ENCODE measurements at regions not wholly inside any gene's neighbourhood (a gene's known extent, or its start where the extent isn't known, plus 50 kb on each side); places are given as distances from the start of the nearest gene placed in this dataset.
"Not testable (repeated sequence)": the region's sequence is repeated elsewhere in the genome, so short reads cannot be mapped to it uniquely, and the experiment has no call there.

DNA sequence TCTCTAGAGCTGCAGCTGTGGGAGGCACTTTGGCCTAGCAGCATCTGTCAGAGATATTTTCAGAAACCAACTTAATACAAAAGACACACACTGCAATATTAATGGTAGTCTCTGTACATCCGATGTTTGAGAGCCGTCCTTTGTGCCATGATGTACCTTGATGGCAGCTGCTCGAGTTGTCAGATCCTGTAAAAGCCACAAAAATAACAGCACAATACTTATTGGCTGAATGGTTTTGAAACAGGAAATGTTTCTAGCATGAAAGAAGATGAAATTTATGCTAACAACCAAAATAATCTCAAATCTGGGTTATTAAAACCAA, 445.5 kb upstream of the TBL1XR1 start:
- DNase-seq, result no peak

DNA sequence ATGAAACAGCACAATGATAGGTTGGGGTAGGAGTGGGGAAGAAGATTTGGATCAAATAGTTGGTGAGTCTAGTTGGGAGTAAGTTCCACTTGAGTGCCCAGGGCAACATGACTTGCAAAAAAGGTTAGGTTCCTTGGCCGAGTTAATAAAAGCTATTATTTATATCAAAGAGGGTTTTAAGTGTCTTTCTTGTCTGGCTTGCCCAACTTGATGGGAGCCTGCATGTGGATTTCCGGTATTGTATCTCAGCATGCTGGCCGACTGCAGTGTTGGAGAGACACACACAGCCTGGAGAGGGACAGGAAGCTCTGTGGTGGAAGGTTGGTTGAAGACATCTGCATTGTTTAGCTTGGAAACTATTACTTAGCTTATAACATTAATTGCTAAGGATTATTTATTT, 449.5 kb upstream of the TBL1XR1 start:
- DNase-seq, result no peak

DNA sequence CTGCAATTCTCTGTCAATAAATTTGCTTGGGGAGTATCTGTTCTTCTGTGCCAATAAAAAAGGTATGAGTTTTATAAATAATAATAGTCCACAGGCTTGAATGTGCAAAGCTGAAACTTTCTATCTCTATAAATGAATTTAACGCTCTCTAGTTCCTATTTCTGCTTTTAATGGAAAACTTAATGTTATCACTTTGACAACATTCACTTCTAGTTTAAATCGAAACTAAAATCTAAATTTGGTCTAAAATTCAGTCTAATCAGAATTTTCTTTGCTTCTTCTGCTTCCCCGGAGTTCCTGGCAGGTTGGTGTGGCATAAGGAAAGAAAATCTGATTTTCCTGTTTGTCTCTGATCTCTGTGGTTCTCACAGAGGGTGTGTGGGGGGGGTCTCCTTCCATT, 450.1 kb upstream of the TBL1XR1 start:
- no peak for DNase-seq

DNA sequence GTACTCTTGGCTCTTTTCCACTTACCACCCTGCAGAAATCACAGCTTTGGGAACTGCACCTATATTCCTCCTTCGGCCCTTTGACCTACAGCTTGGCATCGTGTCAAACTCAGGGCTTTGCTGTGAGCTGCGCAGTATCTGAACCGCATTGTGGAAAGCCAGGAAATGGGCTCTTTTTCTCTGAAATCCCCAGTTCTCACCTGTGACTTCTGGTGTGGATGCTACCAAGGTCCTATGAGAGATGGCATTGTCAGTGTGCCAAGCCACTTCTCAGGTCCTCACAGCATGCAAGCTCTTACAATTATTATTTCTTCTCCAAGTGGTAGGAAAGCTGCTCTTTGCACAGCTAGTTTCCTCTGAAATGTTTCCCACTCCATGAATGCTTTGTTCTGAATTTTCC, 450.6 kb upstream of the TBL1XR1 start:
- no peak for DNase-seq

DNA sequence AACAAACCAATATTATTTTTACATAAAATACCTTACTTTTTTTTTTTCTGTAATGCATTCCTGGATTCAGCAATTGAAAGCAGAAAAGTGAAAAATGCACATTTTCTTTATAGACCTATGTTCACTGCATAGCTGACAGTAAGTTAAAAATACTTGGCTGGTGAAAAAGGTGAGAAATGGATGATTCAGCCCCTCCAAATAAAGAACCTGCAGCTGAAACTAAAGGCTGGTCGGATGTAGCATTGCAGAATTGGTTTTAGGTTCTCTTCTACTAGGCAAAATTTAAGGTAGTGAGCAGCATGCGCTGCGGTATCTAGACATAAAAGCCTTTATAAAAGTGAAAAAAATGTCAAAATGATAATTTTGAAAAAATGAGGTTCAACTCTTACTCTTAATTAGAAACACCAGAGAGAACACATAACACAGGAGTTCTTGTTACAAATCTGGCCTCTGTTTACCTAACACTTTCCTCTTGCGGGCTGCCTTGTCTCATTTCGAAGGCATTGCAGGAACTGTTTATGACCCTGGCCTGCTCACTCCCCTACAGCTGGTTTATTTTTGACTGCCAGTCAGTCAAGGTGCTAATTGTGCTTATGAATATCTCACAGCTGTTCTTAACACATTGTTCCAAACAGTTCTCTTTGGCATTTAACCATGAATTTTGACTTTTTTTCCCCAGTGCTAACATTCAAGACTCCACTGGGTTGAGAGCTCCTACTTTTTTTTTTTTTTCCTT, 455.4 kb upstream of the TBL1XR1 start:
- no peak for DNase-seq

DNA sequence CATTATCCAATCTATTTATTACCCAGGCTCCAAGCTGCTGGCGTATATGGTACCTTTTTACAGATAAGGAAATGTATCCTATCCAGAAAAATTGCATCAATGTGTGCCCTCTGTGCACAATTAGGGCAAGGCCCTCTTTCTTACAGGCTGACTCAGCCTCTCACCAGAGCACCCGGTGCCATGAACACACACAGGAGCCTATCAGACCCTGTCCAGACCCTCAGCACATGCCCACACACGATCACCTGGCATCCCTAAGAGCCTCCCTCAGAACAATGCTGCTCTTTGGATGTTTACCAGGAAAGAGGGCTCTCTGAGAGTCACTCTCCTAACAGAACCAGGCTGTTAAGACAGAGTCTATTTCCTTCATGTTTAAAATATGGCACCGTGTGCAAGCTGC, 460.0 kb upstream of the TBL1XR1 start:
- no peak for DNase-seq

DNA sequence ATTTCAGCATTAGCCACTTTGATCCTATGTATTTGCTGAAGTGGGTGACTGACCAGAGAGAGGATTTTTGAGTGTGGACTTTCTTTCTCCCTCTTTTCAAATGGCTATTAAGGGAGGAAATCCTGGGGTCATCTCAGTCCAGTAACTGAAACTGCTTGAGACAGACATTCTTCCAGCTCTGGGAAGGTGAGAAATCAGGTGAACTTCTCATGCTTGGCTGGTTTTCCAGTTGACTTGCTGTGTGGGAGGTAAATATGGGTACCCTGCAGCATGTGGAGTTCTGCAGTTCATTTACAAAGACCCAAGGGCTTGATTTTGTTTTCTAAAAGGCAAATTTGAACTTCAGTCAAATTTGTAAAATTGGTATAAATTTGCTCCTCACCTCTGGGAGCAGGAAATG, 461.1 kb upstream of the TBL1XR1 start:
- no peak for DNase-seq

DNA sequence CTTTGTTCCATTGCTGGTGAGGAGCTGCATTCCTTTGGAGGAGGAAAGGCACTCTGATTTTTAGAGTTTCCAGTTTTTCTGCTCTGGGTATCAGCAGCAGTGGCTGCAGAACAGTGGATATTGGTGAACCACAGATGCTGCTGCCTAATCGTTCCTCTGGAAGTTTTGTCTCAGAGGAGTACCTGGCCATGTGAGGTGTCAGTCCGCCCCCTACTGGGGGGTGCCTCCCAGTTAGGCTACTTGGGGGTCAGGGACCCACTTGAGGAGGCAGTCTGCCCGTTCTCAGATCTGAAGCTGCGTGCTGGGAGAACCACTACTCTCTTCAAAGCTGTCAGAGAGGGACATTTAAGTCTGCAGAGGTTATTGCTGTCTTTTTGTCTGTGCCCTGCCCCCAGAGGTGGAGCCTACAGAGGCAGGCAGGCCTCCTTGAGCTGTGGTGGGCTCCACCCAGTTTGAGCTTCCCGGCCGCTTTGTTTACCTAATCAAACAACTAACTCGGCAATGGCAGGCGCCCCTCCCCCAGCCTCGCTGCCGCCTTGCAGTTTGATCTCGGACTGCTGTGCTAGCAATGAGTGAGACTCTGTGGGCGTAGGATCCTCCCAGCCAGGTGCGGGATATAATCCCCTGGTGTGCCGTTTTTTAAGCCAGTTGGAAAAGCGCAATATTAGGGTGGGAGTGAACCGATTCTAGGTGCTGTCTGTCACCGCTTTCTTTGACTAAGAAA, 467.3 kb upstream of the TBL1XR1 start:
- DNase-seq, result not testable (repeated sequence)

DNA sequence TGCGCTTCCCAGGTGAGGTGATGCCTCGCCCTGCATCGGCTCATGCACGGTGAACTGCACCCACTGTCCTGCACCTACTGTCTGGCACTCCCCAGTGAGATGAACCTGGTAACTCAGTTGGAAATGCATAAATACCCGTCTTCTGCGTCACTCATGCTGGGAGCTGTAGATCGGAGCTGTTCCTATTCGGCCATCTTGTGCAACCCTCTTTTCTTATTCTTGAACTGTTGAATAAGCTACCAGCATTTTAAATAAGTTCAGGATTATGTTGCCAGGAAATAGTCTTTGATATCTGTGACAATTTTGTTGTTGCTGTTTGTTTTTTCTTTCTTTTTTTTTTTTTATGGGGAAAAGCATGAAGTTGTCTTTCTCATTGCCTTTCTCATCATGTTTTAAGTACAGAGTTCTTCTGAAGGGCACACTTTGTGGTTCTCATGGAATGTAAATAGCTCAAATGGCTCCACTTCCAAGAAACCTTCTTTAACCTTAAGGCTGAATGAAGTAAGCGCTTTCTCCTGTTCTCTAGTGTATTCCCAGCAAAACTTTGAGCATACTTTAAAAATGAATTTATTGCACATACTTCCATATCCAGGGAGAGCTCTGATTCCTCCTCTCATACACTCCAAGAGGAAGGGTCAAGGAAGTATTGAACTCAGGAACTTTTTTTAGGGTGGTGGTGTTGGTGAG, 468.0 kb upstream of the TBL1XR1 start:
- DNase-seq, result no peak

DNA sequence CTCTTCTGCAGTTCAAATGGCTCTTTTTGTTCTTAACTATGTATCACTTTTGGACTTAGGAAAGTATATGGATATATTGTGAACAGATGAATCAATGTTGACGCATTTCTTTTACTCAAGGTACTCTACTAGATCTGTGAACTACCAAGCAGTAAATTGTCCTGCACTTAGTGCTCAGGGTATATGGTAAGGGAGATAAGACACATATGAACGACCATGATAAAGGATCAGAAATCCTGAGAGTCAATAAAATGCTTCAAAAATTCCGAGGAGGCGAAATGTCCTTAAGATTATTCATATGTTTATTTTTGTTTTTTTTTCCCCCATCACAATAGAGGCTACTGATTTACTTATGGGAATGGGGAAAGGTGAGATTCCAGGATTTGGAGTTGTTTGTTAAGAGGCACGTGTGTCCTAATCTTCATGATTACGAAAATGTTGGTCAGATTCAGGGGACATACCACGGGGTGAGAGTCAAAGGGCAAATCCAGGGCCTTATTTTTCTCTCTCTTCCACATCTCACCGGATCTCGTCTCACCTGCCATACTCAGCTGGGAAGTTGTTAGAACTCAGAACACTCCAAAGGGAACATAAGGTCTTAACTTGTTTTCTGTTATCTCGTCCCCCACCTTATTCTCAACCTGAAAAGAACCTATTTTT, 475.1 kb upstream of the TBL1XR1 start:
- no peak for DNase-seq

DNA sequence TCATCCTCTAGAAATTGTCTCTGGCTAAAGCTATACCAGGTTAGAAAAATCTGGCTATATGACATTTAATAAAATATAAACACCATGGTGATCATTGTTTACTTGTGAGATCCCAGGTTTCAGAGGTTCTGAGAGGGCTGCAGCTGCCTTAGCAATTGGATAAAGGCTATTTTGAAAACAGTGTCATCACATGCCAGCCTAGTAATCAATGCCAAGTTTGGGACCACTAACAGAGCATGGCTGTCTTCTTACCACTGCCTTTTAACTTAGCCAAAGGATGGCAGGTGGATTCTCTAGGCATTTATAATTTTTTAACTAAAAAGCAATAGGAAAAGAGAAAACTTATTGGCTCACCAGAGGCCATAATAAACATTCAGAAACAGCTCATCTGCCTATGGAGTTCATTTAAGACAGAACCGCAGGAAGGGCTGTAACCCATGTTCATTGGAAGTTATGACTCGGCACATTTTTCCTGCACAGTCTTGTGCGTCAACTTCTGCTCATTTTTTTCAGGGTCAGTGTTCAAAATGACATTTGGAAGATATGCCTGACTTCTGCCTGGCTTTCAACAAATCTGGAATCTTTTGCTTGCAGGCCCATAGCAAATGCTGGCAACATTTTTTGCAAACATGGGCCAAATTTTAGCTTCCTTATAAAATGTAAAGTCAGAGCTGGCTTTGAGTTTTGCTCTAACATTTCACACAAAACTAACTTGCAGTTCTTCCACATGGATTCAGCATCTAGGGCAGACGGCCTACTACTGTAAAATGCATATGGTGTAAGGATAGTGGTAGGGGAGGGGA, 476.0 kb upstream of the TBL1XR1 start:
- no peak for DNase-seq

DNA sequence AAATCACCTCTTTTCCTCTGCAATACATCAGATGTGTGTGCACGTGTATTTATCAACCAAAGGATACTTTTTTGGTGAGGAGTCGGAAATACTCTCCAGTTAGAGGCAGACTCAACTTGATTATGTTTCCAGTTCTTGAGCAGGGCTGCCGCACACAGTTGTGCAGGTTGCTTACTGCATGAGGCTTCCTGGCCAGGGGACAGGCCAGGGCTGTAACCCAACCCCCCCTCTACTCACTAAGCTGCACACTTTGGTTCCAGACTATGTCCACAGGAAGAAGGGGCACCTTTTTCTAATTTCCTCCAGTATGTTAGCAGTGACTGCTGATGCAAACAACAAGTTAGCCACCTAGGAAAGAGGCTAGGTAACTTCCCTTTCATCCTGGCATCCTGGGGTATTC, 476.9 kb upstream of the TBL1XR1 start:
- no peak for DNase-seq

DNA sequence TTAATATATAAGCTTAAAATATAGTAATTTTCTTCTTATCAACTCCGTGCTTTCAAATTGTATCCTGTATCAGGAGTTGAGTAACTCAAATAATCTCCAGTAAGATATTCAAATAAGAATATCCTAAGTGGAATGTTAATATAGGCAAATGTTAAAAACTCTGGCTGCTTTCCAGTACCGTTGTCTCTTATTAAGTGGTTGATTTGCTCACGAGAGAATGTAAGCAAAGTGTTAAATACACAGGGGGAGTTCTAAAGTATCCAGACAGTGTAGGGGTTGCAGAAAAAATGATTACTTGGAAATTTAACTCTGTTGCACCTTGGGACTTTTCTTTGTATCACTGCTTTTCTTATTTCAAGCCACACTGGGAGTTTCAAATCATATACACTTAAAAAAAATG, 478.9 kb upstream of the TBL1XR1 start:
- no peak for DNase-seq

DNA sequence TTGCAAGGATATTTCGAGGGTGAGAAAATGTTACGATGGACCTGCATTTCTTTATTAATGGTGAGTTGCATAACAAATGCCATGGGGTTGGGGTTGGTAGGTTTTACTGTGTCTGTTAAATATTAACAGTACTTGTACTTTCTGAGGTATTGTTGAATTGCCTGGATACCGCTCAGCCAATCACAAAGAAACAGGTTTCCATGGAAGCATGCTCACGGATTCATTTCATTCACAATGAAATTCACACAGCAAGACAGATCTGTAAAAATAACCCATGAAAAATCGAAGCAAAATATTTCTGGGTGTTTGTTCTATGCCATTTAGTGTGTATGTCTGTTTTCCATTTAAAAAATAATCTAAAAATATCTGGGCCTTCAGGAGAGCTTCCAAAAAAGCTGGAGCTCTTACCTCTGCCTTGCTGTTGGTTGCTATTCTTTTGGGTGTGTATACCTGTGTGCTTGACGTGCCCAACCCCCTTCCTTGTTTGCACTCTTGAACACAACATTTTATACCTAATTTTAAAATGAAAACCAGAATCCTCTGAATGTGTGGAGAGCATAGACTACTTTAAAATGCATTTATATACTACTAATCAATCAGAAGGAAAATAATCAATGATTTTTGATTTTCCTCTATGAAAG, 479.8 kb upstream of the TBL1XR1 start:
- DNase-seq, result no peak

DNA sequence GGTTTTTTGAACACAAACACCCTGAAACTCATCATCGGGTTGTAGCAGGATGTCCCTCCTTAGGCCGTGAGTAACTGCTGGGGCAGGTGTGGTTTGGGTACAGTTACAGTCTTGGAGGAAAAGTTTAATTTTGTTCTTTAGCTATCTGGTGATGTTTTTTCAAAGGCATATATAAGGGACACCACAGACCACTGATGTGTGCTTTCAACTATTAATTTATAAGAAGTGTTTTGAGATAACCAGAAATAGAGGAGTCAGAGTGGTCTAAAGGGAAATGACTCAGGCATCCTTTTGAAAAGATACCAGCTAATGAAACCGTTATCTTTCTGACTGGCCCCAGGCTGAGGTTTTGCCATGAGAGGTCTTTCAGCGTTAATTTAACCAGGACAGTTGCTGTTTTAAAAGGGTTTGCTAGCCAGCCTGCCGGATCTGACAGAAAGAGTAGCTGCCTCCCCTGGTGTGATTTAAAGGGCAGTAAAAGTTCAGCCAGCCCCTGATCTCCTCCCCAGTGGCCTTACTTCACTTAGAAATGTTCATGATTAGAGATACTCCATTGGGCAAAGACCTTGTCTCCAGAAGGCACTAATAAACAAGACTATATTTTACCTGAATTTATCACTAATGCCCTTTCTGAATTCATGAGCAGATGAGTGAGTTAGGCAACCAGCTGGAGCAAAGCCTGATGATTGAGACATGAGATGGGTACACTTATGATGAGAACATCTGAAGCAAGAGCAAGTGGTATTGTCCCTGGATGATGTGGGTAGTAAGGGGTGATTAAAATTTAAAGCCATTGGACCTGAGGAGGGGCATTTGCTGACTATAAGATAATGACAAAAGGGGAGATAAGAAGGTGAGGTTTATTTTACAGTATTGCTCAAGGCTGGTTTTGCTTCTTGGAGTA, 482.5 kb upstream of the TBL1XR1 start:
- no peak for DNase-seq

DNA sequence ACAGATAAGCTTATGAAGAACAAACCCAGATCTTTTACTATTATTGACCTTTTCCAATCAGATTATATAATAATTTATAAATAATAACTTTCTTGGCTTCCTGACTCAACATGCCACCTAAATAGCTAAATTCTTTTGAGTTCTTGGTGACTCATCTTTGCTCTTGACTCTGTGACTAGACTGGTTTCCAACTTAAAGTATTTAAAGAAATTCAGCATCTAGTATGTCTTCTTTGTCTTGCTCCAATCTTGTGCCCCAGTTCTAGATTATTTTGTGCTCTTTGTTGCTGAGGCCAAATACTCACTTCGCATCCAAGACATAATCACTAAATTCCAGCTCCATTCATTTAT, 483.2 kb upstream of the TBL1XR1 start:
- no peak for DNase-seq

DNA sequence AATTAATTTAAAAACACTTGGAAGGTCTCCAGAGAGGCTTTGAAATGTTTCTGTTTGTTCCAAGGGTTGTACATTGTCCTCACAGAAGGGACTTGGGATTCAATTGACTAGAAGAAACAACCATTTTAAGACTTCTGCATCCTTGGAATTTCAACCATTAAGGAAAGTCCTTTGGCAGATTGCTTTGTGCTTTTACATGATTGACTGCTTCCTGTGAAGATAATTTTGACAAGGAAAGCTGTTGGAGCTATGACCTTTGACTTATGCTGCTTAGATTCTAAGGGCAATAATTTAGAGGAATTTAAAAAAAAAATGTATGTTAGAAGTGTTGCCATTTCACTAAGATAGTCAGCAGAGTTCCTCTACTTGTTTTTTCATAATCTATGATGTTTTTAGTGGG, 483.9 kb upstream of the TBL1XR1 start:
- no peak for DNase-seq

DNA sequence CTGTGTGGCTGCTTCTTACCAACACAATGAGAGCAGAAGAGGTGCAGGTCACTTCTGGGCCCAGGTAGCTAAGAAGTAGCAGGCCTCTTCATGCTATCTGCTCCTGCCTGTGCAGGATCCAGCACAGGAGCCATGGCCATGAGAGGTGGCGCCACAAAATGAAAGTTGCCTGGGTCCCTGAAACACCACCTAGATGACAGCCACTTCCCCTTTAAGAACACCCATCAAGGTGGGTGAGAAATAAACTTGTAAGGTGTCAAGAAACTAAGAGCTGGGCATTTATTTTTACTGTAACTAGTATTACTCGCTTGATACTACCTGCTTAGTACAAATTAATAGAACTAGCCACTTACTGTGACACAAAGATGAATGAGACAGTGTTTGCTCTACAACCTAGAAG, 484.6 kb upstream of the TBL1XR1 start:
- DNase-seq, result no peak

DNA sequence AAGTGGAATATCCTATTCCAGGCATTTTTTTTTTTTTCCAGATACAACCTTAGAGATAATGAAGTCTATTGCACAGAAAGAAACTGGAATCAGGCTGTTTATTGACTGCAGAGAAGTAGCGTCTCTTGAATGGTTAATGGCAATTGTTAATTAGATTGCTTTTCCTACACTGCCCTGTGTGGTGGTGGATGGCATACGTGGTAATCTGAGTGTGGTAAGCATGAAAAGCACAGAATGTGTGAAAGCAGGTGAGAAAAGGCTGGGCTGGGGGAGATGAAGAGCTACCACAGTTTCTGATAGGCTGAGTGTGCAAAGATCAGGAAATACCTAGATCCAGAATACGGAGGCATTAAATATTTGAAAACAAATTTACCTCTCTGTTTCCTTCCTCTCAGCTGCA, 486.3 kb upstream of the TBL1XR1 start:
- no peak for DNase-seq

DNA sequence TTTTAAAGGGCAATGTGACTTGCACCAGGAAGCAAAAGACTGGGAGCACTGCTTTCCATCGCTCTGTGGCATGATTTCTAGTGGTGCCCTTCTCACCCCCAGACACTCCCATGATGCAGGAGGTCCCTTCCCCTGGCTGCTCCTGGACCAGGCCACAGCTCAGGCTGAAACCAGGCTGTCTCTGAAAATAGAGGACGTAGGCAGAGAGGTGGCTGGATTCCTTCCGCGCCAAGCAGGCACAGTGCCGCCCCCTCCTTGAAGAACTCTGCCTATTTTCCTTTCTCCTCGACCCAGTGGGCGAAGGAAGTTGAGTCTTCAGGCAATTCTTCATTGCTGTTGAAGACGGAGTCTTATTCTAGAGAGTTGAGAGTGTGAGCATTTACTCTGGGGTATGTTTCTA, 489.4 kb upstream of the TBL1XR1 start:
- DNase-seq, result no peak

DNA sequence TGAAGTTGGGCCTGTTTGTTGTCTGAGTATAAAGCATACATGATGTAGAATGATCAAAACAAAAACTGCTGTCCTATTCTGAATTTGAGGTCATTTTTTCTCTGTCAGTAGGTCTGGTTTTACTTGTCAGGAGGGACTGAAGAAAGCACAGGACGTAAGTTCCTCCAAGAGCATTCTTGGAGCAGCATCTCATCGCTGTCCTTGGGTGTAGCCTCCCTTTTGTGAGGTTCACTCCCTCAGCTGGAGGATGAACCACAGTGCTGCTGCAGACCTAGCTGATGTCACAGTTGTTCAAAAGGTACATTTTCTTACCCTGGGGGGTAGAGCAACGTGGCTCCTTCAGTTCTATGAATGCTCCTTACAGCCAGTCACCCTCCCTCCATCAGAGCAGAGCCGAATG, 490.0 kb upstream of the TBL1XR1 start:
- DNase-seq, result no peak

DNA sequence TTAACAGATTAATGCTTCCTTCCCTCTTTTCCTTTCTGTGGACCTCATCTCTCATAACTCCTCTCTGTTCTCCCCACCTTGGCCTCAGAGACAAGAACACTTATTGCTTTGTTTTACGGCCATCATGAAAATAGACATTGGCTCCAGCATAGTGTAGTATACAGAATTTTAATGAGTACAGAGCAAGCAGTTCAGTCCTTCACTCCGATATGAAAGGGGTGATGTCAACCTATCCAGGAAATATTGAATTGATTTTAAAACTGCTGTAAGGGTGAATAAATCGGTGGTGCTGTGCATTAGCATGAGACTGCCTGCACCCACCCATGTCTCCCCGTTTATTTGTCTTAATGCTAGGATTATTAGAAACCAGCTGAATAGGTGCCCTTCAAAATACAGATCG, 490.9 kb upstream of the TBL1XR1 start:
- no peak for DNase-seq

All from NCI-H82 (cell line).